GM12873 (cell line): ENCODE measurements at regions not wholly inside any gene's neighbourhood (a gene's known extent, or its start where the extent isn't known, plus 50 kb on each side); places are given as distances from the start of the nearest gene placed in this dataset.

Source experiments
- TF ChIP-seq, protein P1 (sequence below): IDR thresholded peaks from 2 replicates; pipeline ENCODE4 v1.5.1; 2012; ENCODE audit warnings: low read depth, mild to moderate bottlenecking, moderate library complexity, low read length, control low read depth; ENCODE audit not compliant: insufficient read depth; ENCODE audit errors: missing control alignments

DNA sequence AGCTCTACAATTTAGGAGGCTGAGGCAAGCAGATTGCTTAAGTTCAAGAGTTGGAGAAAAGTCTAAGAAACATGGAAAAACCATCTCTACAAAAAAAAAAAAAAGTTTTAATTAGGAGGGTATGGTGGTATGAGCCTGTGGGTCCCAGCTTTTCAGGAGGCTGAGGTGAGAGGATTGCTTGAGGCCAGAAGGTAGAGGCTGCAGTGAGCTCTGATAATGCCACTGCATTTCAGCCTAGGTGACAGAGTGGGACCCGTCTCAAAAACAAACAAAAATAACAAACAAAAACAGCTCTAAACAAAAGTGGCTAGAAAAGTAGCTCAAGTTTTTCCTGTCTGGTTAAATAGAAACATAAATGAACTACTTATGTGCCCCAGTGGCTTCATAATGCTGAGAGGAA, 2133.6 kb upstream of the DEFB115 start:
- TF ChIP-seq, protein P1, sequence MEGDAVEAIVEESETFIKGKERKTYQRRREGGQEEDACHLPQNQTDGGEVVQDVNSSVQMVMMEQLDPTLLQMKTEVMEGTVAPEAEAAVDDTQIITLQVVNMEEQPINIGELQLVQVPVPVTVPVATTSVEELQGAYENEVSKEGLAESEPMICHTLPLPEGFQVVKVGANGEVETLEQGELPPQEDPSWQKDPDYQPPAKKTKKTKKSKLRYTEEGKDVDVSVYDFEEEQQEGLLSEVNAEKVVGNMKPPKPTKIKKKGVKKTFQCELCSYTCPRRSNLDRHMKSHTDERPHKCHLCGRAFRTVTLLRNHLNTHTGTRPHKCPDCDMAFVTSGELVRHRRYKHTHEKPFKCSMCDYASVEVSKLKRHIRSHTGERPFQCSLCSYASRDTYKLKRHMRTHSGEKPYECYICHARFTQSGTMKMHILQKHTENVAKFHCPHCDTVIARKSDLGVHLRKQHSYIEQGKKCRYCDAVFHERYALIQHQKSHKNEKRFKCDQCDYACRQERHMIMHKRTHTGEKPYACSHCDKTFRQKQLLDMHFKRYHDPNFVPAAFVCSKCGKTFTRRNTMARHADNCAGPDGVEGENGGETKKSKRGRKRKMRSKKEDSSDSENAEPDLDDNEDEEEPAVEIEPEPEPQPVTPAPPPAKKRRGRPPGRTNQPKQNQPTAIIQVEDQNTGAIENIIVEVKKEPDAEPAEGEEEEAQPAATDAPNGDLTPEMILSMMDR = no peak
